ENCODE measurements at regions not wholly inside any gene's neighbourhood (a gene's known extent, or its start where the extent isn't known, plus 50 kb on each side); places are given as distances from the start of the nearest gene placed in this dataset.

GRCh38 chr18:78133729-78134128 lies 845.9 kb upstream of the SALL3 start:
- Histone ChIP-seq H3K27ac (ENCODE audit: low read depth, low read length) (no peak overlapping the region), H3K9me2 (replicated peaks; ENCODE audit: control insufficient read depth, low read length) (no peaks in the 10 kb centered on the region), H3F3A (ENCODE audit: control insufficient read depth, insufficient read depth) (no peaks in the 10 kb centered on the region), H3K9me3 (ENCODE audit: control insufficient read depth, insufficient read depth, low read length) (no peaks in the 10 kb centered on the region), H4K20me1 (ENCODE audit: control insufficient read depth, insufficient read depth, low read depth, low read length) (no peaks in the 10 kb centered on the region), H3K27me3 (ENCODE audit: control insufficient read depth, low read length) (no peaks in the 10 kb centered on the region), H3K4me2 (ENCODE audit: low read length) (no peak overlapping the region), H3K4me1 (ENCODE audit: control insufficient read depth, low read length) (no peaks in the 10 kb centered on the region), H3K4me3 (ENCODE audit: low read length) (no peak overlapping the region), H3K36me3 (ENCODE audit: control insufficient read depth, low read length) (no peaks in the 10 kb centered on the region), H3K79me2 (ENCODE audit: control insufficient read depth, low read length) (no peaks in the 10 kb centered on the region)
- TF ChIP-seq EZH2phosphoT487 (IDR thresholded peaks at IDR 0.05; ENCODE audit: borderline replicate concordance, low read length) (no peak), CTCF (IDR thresholded peaks at IDR 0.05; ENCODE audit: low read depth, low read length, poor library complexity, severe bottlenecking) (no peak)

GRCh38 chr18:78136986-78137385 lies 842.6 kb upstream of the SALL3 start:
- Histone ChIP-seq H3K9me2 (replicated peaks; ENCODE audit: control insufficient read depth, low read length) (no peaks in the 10 kb centered on the region), H3K4me3 (ENCODE audit: low read length) (no peak overlapping the region), H3K4me2 (ENCODE audit: low read length) (no peak overlapping the region), H3K4me1 (ENCODE audit: control insufficient read depth, low read length) (no peaks in the 10 kb centered on the region), H4K20me1 (ENCODE audit: control insufficient read depth, insufficient read depth, low read depth, low read length) (no peaks in the 10 kb centered on the region), H3K36me3 (ENCODE audit: control insufficient read depth, low read length) (no peaks in the 10 kb centered on the region), H3K27ac (ENCODE audit: low read depth, low read length) (no peak overlapping the region), H3K79me2 (ENCODE audit: control insufficient read depth, low read length) (no peaks in the 10 kb centered on the region), H3K27me3 (ENCODE audit: control insufficient read depth, low read length) (no peaks in the 10 kb centered on the region), H3F3A (ENCODE audit: control insufficient read depth, insufficient read depth) (no peaks in the 10 kb centered on the region), H3K9me3 (ENCODE audit: control insufficient read depth, insufficient read depth, low read length) (no peaks in the 10 kb centered on the region)
- TF ChIP-seq EZH2phosphoT487 (IDR thresholded peaks at IDR 0.05; ENCODE audit: borderline replicate concordance, low read length) (no peak), CTCF (IDR thresholded peaks at IDR 0.05; ENCODE audit: low read depth, low read length, poor library complexity, severe bottlenecking) (no peak)

- H4K20me1 ChIP-seq (ENCODE audit: control insufficient read depth, insufficient read depth, low read depth, low read length): no peaks in the 10 kb centered on the region
- no peaks in the 10 kb centered on the region for H3K36me3 ChIP-seq (ENCODE audit: control insufficient read depth, low read length)
- H3K79me2 ChIP-seq (ENCODE audit: control insufficient read depth, low read length): no peaks in the 10 kb centered on the region
- H3K4me2 ChIP-seq (ENCODE audit: low read length): no peak overlapping the region
- no peaks in the 10 kb centered on the region for H3F3A ChIP-seq (ENCODE audit: control insufficient read depth, insufficient read depth)
- H3K27me3 ChIP-seq (ENCODE audit: control insufficient read depth, low read length): no peaks in the 10 kb centered on the region
- H3K9me2 ChIP-seq (replicated peaks; ENCODE audit: control insufficient read depth, low read length): no peaks in the 10 kb centered on the region
- H3K4me1 ChIP-seq (ENCODE audit: control insufficient read depth, low read length): no peaks in the 10 kb centered on the region
- H3K4me3 ChIP-seq (ENCODE audit: low read length): no peak overlapping the region
- TF ChIP-seq CTCF (IDR thresholded peaks at IDR 0.05; ENCODE audit: low read depth, low read length, poor library complexity, severe bottlenecking) (no peak), EZH2phosphoT487 (IDR thresholded peaks at IDR 0.05; ENCODE audit: borderline replicate concordance, low read length) (no peak)
- no peaks in the 10 kb centered on the region for H3K9me3 ChIP-seq (ENCODE audit: control insufficient read depth, insufficient read depth, low read length)
- no peak overlapping the region for H3K27ac ChIP-seq (ENCODE audit: low read depth, low read length)
Observed at GRCh38 chr18:78138983-78139496, 840.6 kb upstream of the SALL3 start.
